ENCODE measurements at regions not wholly inside any gene's neighbourhood (a gene's known extent, or its start where the extent isn't known, plus 50 kb on each side); places are given as distances from the start of the nearest gene placed in this dataset.

DNA sequence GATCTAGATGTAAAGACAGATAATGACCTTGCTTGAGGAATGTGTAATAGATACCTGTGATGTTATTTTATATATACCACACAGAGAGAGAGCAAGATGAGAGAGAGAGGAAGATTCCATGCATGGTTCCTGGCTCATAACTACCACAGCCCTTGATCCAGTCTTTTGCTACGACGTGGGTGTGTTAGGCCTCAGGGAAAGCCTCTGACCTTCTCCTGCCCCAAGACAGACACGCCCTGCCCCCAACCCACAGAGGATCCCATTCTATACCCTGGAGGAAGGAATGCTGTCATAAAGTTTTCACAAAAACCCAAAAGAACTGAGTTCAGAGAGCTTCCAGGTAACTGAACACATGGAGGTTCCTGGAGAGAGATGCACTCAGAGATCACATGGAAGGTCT lies 193.1 kb downstream of the ZEB2 start:
- Histone ChIP-seq H3K9me2 (replicated peaks; ENCODE audit: insufficient read depth, low read length) (no peaks in the 10 kb centered on the region), H3K4me2 (ENCODE audit: low read depth, low read length, poor library complexity, severe bottlenecking) (no peak overlapping the region), H4K20me1 (ENCODE audit: low read depth, low read length) (no peaks in the 10 kb centered on the region), H3K4me3 (ENCODE audit: insufficient read depth, low read length, poor library complexity, severe bottlenecking) (no peak overlapping the region), H3K9me3 (ENCODE audit: insufficient read depth, low read length) (no peaks in the 10 kb centered on the region), H3F3A (ENCODE audit: insufficient read depth) (peaks cover 8% of the 10 kb centered on the region; the same call in 1 of the 2 replicates), H3K36me3 (ENCODE audit: low read length) (peaks cover 8% of the 10 kb centered on the region), H3K9ac (ENCODE audit: low read length) (no peak overlapping the region), H3K79me2 (ENCODE audit: insufficient read depth, low read length) (peaks cover 95% of the 10 kb centered on the region), H3K27me3 (ENCODE audit: low read length) (no peaks in the 10 kb centered on the region), H3K27ac (ENCODE audit: low read depth, low read length) (no peak overlapping the region), H2AFZ (ENCODE audit: low read depth, low read length, severe bottlenecking) (no peak overlapping the region)
- TF ChIP-seq, protein P1, sequence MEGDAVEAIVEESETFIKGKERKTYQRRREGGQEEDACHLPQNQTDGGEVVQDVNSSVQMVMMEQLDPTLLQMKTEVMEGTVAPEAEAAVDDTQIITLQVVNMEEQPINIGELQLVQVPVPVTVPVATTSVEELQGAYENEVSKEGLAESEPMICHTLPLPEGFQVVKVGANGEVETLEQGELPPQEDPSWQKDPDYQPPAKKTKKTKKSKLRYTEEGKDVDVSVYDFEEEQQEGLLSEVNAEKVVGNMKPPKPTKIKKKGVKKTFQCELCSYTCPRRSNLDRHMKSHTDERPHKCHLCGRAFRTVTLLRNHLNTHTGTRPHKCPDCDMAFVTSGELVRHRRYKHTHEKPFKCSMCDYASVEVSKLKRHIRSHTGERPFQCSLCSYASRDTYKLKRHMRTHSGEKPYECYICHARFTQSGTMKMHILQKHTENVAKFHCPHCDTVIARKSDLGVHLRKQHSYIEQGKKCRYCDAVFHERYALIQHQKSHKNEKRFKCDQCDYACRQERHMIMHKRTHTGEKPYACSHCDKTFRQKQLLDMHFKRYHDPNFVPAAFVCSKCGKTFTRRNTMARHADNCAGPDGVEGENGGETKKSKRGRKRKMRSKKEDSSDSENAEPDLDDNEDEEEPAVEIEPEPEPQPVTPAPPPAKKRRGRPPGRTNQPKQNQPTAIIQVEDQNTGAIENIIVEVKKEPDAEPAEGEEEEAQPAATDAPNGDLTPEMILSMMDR (IDR thresholded peaks at IDR 0.05; ENCODE audit: insufficient read depth, low read length, poor library complexity, severe bottlenecking) = no peak
- no peak for TF ChIP-seq EZH2phosphoT487 (conservative IDR thresholded peaks at IDR 0.05; ENCODE audit: low read length)

DNA sequence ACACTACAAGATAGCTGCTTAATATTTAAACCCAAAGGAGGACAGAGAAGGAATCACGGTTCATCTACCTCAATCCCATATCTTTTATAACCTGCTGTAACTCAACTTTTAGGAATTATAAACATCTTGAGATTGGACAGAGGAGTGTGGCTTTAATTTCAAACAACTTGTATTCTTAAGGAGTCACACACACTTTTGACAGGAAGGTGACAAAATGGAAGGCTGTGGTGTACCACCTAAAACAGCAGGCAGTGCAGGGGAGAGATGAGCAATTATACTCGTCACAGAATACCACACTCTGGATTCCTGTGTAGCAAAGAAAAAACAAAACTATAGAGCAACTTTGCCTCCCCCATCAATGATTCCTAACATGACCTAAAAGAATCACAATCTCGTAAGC lies 194.8 kb downstream of the ZEB2 start:
- H3K9ac ChIP-seq (ENCODE audit: low read length) = peak overlapping the region; percentile 32
- H4K20me1 ChIP-seq (ENCODE audit: low read depth, low read length) = no peaks in the 10 kb centered on the region
- H3K9me3 ChIP-seq (ENCODE audit: insufficient read depth, low read length) = no peaks in the 10 kb centered on the region
- H3K36me3 ChIP-seq (ENCODE audit: low read length) = peaks cover 8% of the 10 kb centered on the region
- peak overlapping the region; percentile 48 for H3K4me2 ChIP-seq (ENCODE audit: low read depth, low read length, poor library complexity, severe bottlenecking)
- H3K79me2 ChIP-seq (ENCODE audit: insufficient read depth, low read length) = peaks cover 95% of the 10 kb centered on the region
- H3F3A ChIP-seq (ENCODE audit: insufficient read depth) = peaks cover 8% of the 10 kb centered on the region; the same call in 1 of the 2 replicates
- H3K27me3 ChIP-seq (ENCODE audit: low read length) = no peaks in the 10 kb centered on the region
- peak overlapping the region; percentile 11 for H2AFZ ChIP-seq (ENCODE audit: low read depth, low read length, severe bottlenecking)
- H3K4me3 ChIP-seq (ENCODE audit: insufficient read depth, low read length, poor library complexity, severe bottlenecking) = no peak overlapping the region
- no peaks in the 10 kb centered on the region for H3K9me2 ChIP-seq (replicated peaks; ENCODE audit: insufficient read depth, low read length)
- H3K27ac ChIP-seq (ENCODE audit: low read depth, low read length) = peak overlapping the region; percentile 27; the same call in 1 of the 2 replicates
- no peak for TF ChIP-seq EZH2phosphoT487 (conservative IDR thresholded peaks at IDR 0.05; ENCODE audit: low read length)
- TF ChIP-seq, protein P1 (IDR thresholded peaks at IDR 0.05; ENCODE audit: insufficient read depth, low read length, poor library complexity, severe bottlenecking) = no peak

DNA sequence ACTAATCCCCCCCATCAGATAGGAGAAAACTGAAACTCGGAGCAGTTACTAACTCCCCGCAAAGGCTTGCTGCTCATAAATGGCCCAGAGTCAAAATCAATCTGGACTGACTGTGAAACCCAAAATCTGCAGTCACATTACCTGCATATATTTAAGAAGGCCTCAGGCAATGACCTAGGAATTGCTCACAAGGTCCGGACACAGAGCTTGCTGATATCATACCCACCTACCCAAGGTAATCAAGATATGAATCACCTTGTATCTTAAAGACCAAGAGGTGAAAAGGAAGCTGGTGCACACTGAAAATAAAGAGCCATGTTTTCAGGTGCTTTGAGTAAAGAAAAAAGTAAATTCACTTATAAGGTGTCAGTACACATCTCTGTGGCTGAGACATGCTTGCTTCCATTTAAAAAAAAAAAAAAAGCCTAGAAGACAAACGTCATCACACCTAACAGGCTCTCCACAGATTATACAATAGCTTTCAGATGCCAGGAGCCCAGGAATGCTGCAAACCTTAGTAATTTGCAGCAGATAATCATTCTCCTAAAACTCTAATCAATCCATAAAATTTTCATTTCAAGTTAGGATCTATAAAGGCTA lies 195.4 kb downstream of the ZEB2 start:
- Histone ChIP-seq H3K27me3 (ENCODE audit: low read length) (no peaks in the 10 kb centered on the region), H3K27ac (ENCODE audit: low read depth, low read length) (peak overlapping the region; percentile 27; the same call in 1 of the 2 replicates), H3K4me3 (ENCODE audit: insufficient read depth, low read length, poor library complexity, severe bottlenecking) (no peak overlapping the region), H3K9ac (ENCODE audit: low read length) (peak overlapping the region; percentile 32), H3K9me3 (ENCODE audit: insufficient read depth, low read length) (no peaks in the 10 kb centered on the region), H3K4me2 (ENCODE audit: low read depth, low read length, poor library complexity, severe bottlenecking) (peak overlapping the region; percentile 48), H3K9me2 (replicated peaks; ENCODE audit: insufficient read depth, low read length) (no peaks in the 10 kb centered on the region), H3K36me3 (ENCODE audit: low read length) (peaks cover 8% of the 10 kb centered on the region), H2AFZ (ENCODE audit: low read depth, low read length, severe bottlenecking) (no peak overlapping the region), H3K79me2 (ENCODE audit: insufficient read depth, low read length) (peaks cover 95% of the 10 kb centered on the region), H4K20me1 (ENCODE audit: low read depth, low read length) (no peaks in the 10 kb centered on the region), H3F3A (ENCODE audit: insufficient read depth) (peaks cover 4% of the 10 kb centered on the region; the same call in 1 of the 2 replicates)
- TF ChIP-seq EZH2phosphoT487 (conservative IDR thresholded peaks at IDR 0.05; ENCODE audit: low read length) = no peak
- TF ChIP-seq, protein P1 (IDR thresholded peaks at IDR 0.05; ENCODE audit: insufficient read depth, low read length, poor library complexity, severe bottlenecking) = no peak

Data from SU-DHL-6 (cell line).